GM12891 (cell line): ENCODE measurements at regions not wholly inside any gene's neighbourhood (a gene's known extent, or its start where the extent isn't known, plus 50 kb on each side); places are given as distances from the start of the nearest gene placed in this dataset.

Source experiments
- DNase-seq: peaks from one replicate; pipeline ENCODE4 v3.0.0; 2011; ENCODE audit warnings: low spot score; ENCODE audit not compliant: insufficient read length
- FAIRE-seq: peaks from 2 replicates; lab custom pipeline; 2011; peaks lifted over from hg19 to GRCh38; lab: Jason Lieb, UNC
- PAX5 ChIP-seq: IDR thresholded peaks from 2 replicates; pipeline ENCODE4 v1.6.1; 2011; ENCODE audit warnings: low read length, moderate library complexity, mild to moderate bottlenecking; ENCODE audit not compliant: insufficient read depth, severe bottlenecking
- POLR2A ChIP-seq: IDR thresholded peaks from 2 replicates; pipeline ENCODE4 v1.6.1; 2011; ENCODE audit warnings: low read depth, low read length, control low read depth
- POLR2AphosphoS5 ChIP-seq: IDR thresholded peaks from 2 replicates; pipeline ENCODE4 v1.6.1; 2011; ENCODE audit warnings: low read depth, low read length, control low read depth
- POU2F2 ChIP-seq: IDR thresholded peaks from 2 replicates; pipeline ENCODE4 v1.6.1; 2011; ENCODE audit warnings: low read depth, mild to moderate bottlenecking, control low read depth, low read length, moderate library complexity
- SPI1 ChIP-seq: IDR thresholded peaks from 2 replicates; pipeline ENCODE4 v1.6.1; 2011; ENCODE audit warnings: low read depth, low read length, control low read depth
- TAF1 ChIP-seq: IDR thresholded peaks from 2 replicates; pipeline ENCODE4 v1.6.1; 2011; ENCODE audit warnings: low read depth, low read length, control low read depth

DNA sequence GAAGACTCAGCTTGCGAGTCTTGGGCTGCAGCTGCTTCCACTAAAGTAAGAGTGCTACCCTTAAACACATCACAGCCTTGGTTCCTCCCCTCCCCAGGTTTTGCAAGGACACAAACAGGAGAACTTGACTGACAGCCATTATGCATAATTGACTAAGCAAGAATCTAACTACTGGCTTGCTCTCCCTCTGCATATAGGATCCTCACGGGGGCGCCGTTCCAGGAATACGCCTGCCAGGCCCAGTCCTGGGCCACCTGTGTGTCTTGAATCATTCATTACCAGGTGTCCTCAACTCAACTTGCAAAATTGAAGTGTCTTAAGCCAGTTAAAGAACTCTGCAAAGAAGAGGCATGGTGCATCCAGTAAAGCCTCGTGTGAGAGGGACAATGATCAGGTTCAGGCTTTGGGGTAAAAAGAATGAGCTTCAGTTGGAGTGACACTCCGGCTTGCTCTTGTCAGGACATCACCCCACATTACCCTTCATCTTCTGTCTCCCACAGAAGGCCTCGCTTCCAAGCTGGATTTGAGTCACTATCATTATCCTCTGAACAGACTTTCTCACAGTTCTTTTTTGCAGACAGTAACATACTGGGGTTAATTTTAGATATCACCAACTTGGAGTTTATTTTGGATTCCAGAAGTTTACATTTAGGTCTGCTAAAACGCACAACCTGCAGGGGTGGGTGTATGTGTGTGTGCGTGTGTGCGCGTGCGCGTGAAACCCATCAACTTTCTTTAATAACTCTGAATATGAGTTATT, 273.5 kb upstream of the HS3ST1 start:
- no peak for FAIRE-seq
- no peak for DNase-seq
- TF ChIP-seq PAX5, result no peak
- TF ChIP-seq TAF1, result no peak
- TF ChIP-seq POLR2AphosphoS5, result no peak
- TF ChIP-seq POU2F2, result no peak
- TF ChIP-seq SPI1, result no peak
- TF ChIP-seq POLR2A, result no peak

DNA sequence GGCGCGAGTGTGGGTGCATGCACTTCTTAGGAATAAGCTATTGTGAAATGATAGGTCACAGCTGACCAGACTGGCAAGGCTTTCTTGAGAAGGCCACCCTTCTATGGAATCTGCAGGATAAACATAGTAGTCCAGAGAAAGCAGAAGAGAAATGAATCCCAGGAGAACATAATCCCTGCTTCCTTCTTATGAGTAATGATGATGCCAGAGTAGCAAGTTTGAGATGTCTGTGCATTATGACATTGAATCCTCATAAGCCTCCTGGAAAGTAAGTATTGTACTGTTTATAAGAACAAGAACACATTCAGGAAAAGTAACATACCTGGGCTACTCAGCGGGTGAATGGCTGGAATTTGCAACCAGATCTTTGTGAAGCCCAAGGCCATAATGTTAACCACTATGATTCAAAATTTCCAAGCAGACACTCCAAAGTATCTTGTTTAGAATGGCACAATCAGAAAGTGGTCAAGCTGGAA, 272.1 kb upstream of the HS3ST1 start:
- FAIRE-seq, result no peak
- TF ChIP-seq PAX5, result no peak
- TF ChIP-seq POLR2A, result no peak
- TF ChIP-seq POLR2AphosphoS5, result no peak
- no peak for TF ChIP-seq POU2F2
- no peak for TF ChIP-seq SPI1
- no peak for TF ChIP-seq TAF1
- no peak for DNase-seq

DNA sequence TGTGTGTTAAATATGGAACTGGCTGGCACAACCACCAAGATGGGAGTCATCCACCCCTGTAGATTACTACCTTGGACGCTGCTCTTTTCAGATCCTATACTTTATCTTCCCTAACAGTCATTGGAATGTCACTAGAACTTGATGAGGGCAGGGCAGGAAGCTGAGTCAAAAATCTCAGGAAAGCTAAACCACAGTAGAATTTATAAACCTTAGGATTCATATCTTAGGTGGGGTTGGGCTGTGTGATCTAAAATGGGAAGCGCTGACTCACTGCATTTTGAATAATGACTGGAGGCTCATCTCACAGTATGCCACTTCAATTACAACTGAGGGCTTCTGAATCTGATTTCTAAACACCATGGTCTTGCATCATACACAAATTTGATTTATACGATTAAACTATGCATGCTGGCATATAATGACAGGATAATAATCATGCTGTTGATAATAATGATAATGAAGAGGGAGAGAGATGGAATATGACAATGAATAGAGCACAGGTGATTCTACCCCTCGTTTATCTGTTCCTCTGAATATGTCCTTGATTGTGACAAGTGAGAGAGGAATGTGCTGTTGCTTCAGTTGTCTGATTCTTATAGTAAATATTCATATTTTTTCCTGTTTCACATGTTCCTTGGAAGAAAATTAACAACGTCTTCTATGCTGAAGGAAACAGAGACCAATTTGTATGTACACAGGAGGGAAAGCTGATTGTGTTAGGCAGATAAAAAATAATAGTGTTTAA, 270.3 kb upstream of the HS3ST1 start:
- TF ChIP-seq POU2F2 (no peak), PAX5 (no peak), TAF1 (no peak), POLR2A (no peak), POLR2AphosphoS5 (no peak), SPI1 (no peak)
- no peak for FAIRE-seq
- no peak for DNase-seq

DNA sequence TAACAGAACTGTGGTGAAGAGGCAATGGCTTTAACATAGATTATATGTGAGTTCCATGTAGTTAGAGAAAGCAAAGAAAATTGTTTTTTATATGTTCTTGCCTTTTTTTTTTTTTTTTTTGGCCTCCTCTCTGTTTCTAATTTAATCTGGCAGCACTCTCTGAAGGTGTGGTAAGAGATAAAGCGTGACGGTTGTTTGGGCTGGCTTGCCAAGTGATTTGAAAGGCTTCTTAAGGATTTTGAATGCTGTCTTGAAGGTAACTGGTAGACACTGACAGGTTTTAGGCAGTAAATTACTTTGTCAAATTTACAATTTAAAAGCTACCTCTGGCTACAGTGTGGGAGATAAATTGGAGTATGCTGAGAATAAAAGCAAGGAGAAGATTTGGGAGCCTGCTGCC, 269.3 kb upstream of the HS3ST1 start:
- no peak for TF ChIP-seq POLR2A
- no peak for TF ChIP-seq SPI1
- no peak for TF ChIP-seq POLR2AphosphoS5
- no peak for TF ChIP-seq TAF1
- TF ChIP-seq POU2F2, result no peak
- no peak for TF ChIP-seq PAX5
- no peak for FAIRE-seq

DNA sequence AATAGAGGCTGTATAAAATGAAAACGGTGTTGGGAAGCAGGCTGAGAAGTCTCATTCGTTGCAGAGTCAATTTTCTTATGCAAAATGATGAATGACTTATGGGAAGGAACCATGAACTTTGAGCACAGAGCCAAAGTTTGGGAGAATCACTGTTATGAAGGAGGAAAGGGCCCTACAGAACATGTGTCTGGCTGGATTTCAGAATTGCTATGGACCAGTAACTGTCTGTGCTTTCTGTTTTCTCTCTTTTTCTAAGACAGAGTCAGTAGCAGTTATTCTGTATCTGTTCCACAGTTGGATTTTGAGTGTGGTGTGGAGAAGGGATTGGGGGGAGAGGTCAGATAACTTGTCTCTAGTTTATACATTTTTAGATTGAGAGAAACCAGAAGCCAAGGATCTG, 265.0 kb upstream of the HS3ST1 start:
- FAIRE-seq, result no peak

More for the DNA sequence above, 269.3 kb upstream of the HS3ST1 start:
- no peak for DNase-seq

DNA sequence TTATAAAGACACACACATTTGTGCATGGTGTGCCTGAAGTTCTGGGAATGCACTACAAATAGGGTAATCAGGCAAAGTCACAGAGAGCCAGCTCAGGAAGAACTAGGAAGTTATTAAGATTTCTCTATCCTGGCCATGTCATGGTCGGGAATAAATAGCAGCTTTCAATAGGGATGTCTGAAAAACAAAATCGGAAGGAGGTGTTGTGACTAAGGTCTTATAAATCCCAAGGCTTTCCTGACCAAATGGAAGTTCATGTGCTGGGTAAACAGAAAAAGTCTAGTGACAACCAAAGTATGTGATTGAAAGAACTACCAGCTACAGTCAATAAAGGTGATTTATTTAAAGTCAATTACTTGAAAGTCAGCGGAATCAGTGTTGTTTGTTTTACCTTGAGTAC, 262.5 kb upstream of the HS3ST1 start:
- DNase-seq (no peak), FAIRE-seq (no peak)
- TF ChIP-seq TAF1 (no peak), SPI1 (no peak), POU2F2 (no peak), PAX5 (no peak), POLR2A (no peak), POLR2AphosphoS5 (no peak)

More for the DNA sequence above, 265.0 kb upstream of the HS3ST1 start:
- DNase-seq, result no peak
- TF ChIP-seq POLR2A (no peak), SPI1 (no peak), PAX5 (no peak), TAF1 (no peak), POU2F2 (no peak), POLR2AphosphoS5 (no peak)

DNA sequence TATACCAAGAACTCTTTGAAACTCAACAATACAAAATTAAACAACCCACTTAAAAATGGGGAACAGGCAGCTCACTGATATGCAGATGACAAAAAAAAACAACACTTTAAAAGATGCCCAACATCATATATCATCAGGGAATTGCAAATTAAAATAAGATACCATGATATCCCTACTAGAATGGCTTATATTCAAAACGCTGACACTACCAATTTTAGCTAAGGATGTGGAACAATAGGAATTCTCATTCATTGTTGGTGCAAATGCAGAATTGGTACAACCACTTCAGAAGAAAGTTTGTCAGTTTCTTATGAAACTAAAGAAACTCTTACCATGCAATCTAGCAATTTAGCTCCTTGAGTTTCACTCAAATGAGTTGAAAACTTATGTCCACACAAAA, 259.0 kb upstream of the HS3ST1 start:
- no peak for DNase-seq
- FAIRE-seq, result no peak
- TF ChIP-seq TAF1, result no peak
- TF ChIP-seq PAX5, result no peak
- no peak for TF ChIP-seq SPI1
- TF ChIP-seq POLR2AphosphoS5, result no peak
- no peak for TF ChIP-seq POLR2A
- TF ChIP-seq POU2F2, result no peak

DNA sequence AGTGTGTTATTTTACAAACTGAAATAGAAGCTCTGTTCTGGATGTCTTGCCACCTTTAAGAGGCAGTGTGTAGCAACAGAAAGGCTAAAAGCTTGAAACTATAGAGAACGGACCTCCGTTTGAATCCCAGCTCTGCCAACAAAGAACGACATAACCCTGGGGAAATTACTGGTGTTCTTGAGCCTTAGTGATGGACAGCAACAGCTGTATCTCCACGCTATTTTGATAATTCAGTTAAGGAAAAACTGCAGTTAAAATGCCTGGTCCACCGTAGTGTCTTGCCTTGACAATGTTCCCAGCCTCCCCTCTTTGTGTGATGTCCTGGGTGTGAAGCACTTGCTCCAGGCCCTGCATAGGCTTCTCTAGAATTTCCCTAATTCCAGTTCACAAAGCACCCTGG, 256.8 kb upstream of the HS3ST1 start:
- DNase-seq (no peak), FAIRE-seq (no peak)
- no peak for TF ChIP-seq POLR2A
- TF ChIP-seq TAF1, result no peak
- TF ChIP-seq PAX5, result no peak
- TF ChIP-seq POU2F2, result no peak
- no peak for TF ChIP-seq SPI1
- no peak for TF ChIP-seq POLR2AphosphoS5

DNA sequence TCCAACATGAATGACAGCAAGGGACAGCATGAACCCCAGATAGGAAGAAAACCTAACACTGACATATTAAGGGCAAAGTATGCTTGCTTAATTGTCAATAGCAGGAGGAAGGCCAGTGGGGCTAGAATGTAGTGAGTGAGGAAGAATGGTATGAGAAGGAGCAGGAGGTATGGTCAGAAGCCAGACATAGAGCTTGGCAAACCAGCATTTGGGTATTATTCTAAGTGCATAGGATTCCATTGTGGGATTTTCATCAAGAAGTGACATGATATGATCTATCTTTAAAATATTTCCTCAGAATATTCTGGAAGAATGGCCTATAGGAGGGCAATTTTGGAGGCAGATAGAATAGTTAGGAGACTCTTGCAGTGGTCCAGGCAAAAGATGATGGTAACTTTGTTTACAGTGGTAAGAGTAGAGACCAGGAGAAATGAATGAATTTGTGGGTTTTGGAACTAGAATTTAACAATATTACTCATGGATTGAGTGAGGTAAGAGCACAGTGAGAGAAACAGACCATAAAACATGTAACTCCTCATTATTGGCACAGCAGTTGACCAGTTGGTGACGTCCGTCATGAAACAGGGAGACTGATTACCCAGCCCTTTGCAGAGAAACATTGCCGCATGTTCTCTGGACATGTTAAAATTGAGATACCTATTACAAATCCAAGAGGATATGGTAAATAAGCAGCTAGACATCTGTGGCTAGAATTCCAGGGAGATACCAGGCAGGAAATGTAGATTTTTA, 246.5 kb upstream of the HS3ST1 start:
- FAIRE-seq, result no peak
- no peak for DNase-seq
- no peak for TF ChIP-seq SPI1
- no peak for TF ChIP-seq POU2F2
- TF ChIP-seq POLR2A, result no peak
- TF ChIP-seq TAF1, result no peak
- no peak for TF ChIP-seq POLR2AphosphoS5
- TF ChIP-seq PAX5, result no peak
